NCI-H128 (cell line): ENCODE measurements at regions not wholly inside any gene's neighbourhood (a gene's known extent, or its start where the extent isn't known, plus 50 kb on each side); places are given as distances from the start of the nearest gene placed in this dataset.

Experiments used
- DNase-seq: peaks from one replicate; lab custom pipeline; 2025; ENCODE audit not compliant: unreplicated experiment; lab: John Stamatoyannopoulos, UW

- DNase-seq, result no peak
Observed at GRCh38 chr5:109533751-109534272, 124.0 kb upstream of the PJA2 start.

DNA sequence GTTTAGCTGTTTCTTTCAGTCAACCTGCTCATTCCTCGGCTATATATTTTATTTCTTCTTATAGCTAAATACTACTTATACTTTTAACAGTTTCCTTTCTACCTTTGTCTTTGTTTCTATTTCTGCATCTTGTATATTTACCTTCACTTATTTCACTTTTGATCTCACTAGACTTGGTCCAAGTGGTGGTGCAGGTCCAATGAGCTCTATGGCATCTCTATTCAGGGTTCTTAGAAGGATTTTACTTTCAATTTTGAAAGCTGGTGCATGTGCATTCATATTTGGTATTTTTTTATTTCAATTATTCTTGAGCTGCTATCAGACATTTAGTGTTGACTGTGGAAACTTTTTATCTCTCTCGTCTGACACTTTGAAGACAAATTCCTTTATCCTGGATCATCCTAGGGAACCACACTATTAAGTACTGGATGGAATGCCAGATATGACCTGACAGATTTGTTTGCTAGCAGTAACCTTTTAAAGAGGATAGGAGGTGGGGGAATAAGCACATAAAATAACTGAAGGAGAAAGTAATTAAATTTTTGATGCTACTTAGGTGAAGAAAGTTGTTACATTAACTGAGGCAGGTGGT, 123.1 kb upstream of the PJA2 start:
- DNase-seq, result no peak

DNA sequence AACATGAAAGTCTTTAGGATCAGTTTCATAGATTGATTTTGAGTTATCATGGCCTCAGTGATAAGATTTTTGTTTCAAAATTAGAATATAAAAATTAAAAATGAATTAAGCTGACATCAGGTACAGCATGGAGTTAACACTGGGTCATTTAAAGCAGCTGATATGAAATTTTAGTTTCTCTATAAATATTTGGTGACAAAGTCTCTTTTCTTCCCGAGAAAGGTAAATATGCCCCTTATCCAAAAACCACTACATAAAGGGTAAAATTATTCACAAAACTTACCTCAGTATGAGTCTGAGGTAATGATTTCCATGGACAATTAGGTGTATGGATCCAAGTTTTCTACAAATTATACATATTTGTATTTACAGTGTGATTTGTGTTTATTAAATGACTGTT, 121.5 kb upstream of the PJA2 start:
- no peak for DNase-seq

- DNase-seq, result no peak
Observed at GRCh38 chr5:109529987-109530386, 120.2 kb upstream of the PJA2 start.

GRCh38 chr5:109529520-109529919, 119.7 kb upstream of the PJA2 start:
- no peak for DNase-seq

GRCh38 chr5:109524555-109524954, 114.8 kb upstream of the PJA2 start:
- DNase-seq, result no peak

DNA sequence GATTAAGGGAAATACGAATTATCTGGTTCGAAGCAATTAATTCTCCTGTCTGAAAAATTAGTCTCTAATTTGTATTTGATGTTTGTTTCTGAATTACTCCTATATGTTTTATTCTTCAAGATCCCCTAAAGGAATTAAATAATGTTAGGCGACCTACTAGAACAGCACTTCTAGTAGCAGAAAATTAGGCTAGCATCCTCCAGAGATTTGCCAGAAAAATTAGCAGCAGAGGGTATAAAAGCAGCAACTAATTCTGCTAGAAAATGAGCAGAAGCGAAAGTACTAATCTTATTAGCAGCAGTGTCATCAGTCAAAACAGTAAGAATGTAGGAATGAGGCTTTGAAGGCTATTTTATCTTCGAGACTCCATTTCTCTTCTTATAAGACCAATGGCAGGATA, 114.3 kb upstream of the PJA2 start:
- DNase-seq, result no peak

DNA sequence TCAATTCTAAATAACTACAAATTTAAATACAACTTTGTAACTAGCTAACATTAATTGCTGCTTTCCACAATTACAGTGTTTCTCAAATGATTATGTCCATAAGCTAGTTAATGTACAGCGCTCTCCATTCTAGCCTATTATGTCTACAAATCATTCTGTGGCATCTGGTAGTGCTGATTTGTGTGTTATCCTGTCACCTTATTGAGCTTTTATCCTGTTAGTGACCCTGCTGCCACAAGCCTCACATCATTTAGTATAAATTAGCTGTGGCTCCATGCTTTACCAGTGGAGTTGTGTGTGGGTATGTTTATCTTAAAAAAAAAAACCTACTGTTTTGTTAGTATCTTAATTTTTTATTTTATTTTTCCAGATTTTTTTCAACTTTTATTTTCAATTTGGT, 112.6 kb upstream of the PJA2 start:
- DNase-seq, result no peak

DNA sequence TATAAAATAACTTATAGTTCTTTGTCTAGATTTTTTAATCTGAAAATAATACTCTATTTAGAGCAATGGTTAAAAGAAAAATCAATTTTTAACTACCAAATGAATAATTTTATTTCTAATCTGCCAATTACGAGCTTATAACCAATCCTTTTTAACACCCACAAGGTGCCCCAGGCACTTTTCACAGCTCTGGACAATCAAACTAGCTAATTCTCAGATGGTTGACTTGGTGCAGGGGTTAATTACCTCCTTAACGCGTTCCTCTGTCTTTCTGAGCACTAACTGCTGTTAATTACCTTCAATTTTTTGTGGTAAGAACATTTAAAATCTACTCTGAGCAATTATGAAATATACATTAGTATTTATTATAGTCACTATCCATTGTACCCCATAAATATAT, 109.6 kb upstream of the PJA2 start:
- no peak for DNase-seq

GRCh38 chr5:109516390-109516789, 106.6 kb upstream of the PJA2 start:
- no peak for DNase-seq

GRCh38 chr5:109511980-109512734, 102.4 kb upstream of the PJA2 start:
- no peak for DNase-seq

DNA sequence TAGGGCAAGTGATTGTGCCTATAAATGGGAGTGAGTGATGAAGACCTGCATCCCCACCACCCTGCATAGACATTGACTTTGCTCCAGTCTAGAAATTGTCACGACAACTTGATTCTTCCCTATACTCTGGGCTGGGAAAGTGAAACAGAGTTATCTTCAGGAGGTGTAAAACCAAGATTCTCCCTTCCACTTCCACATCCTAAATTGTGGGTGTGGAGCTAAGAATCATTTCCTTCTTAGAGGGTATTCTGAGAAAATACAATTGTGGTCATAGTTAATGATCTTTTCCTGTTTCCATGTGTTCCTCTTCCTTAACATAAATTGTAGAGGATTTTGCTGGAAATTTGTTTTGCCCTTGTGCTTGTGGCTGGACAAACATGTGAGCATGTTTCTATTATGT, 96.8 kb upstream of the PJA2 start:
- DNase-seq, result no peak

GRCh38 chr5:109496112-109496511, 86.3 kb upstream of the PJA2 start:
- no peak for DNase-seq

DNA sequence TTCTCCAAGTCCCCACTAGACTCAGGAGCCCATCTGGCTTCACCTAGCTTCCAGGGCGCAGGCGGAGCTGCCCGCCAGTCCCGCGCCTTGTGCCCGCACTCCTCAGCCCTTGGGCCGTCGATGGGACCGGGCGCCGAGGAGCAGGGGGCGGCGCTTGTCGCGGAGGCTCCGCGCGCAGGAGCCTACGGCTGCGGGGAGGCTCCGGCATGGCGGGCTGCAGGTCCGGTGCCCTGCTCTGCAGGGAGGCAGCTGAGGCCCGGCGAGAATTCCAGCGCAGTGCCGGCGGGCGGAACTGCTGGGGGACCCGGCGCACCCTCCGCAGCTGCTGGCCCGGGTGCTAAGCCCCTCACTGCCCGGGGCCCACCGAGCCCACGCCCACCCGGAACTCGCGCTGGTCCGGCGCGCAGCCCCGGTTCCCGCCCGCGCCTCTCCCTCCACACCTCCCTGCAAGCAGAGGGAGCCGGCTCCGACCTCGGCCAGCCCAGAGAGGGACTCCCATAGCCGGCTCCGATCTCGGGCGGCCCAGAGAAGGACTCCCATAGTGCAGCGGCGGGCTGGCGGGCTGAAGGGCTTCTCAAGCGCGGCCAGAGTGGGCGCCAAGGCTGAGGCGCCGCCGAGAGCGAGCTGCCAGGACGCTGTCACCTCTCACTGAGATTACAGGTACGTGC, 78.1 kb upstream of the PJA2 start:
- DNase-seq, result no peak

- DNase-seq, result no peak
Observed at GRCh38 chr5:109486200-109486804, 76.5 kb upstream of the PJA2 start.

GRCh38 chr5:109485030-109485429, 75.3 kb upstream of the PJA2 start:
- DNase-seq, result peak; percentile 36

DNA sequence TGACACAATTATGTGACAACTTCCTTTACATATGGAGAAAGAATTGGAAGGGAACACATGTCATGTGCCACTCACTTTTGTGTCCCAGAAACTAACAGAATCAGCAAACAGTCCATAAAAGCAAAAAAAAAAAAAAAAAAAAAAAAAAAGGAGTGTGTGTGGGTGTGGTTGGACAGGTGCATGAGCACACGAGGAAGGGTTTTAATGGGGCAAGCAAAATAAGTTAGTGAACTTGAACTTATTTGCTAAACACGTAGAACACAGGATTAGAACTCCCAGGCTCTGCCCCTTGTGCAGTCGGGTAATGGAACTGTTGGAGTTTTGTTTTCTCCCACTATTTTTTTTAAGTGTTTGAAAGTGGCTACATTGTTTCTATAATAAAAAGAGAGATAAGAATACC, 74.8 kb upstream of the PJA2 start:
- DNase-seq, result no peak

DNA sequence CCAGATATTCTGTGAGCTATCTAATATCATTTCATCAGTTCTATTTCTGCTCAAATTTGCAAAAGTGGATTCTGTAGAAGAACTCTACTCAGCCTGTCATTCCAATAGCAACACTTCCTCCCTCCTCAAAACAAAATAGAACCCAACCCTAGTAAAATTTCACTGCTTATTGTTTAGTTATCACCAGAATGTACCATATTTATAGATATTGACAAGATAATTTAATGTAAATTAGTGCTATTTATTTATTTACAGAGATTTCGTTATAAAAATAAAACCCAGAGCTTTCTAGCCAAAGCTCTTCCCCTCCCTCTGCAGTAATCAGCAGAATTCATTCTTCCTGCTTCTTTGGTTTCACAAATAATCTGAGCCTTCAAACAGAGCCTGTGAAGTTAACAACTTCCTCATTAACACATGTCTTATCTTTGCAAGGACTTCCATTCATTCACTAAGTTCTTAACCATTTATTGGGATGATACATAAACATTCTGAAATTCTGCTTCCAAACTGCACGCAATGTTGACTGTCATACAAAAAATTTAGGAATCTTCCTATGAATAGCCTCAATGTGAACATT, 73.7 kb upstream of the PJA2 start:
- no peak for DNase-seq

- no peak for DNase-seq
Observed at GRCh38 chr5:109482748-109483147, 73.0 kb upstream of the PJA2 start.

DNA sequence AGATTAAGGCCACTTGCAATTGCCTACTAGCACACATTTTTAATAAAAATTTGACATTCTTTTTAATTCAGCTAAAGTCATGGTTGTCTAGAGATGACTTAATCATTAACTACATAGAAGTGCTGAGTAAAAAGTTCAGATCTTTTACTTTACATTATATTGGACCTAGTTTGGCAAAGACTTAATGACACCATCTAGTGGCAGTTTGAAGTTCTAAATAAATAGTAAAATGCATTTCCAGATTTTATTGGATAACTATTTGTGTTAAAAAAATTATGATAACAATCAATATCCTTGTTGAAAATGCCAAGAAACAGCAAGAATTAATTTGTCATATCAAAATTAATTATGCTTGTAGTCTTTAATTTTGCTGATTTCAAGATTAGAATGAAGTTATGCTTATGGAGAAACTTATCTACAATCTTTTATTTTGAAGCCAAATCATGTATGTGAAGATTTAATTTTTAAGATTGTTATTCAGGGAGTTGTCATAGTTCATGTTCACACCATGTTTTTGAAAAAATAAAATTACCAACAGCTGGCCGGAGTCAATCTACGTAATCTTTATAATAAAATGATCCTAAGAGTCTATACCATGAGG, 69.6 kb upstream of the PJA2 start:
- no peak for DNase-seq

DNA sequence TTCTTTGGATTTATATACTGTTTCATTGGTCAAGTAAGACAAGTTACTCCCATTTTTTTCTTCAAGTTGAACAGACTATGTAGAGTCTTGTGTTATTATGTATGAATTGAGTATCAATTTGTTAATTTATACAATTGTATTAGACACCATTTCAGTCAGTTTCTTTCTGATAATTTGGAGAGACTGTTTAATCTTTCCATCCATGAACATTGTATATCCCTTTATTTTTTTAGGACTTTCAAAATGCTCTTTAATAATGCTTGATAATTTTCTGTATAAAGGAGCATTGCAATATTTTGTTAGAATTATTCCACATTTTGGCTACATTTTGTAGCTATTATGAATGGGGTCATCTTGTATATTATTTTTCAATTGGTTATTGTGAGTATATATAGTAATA, 69.1 kb upstream of the PJA2 start:
- no peak for DNase-seq
